DND-41 (cell line): ENCODE measurements at regions not wholly inside any gene's neighbourhood (a gene's known extent, or its start where the extent isn't known, plus 50 kb on each side); places are given as distances from the start of the nearest gene placed in this dataset.

Experiments used
- CTCF ChIP-seq: IDR thresholded peaks from 2 replicates; pipeline ENCODE4 v1.5.1; 2012; ENCODE audit warnings: borderline replicate concordance, low read length, moderate library complexity, mild to moderate bottlenecking; ENCODE audit not compliant: poor library complexity, severe bottlenecking; ENCODE audit errors: extremely low read depth
- EZH2 ChIP-seq: IDR thresholded peaks from 3 replicates; pipeline ENCODE4 v1.6.1; 2012; ENCODE audit warnings: borderline replicate concordance, low read depth, mild to moderate bottlenecking, moderate library complexity, low read length, inconsistent platforms; ENCODE audit not compliant: severe bottlenecking

DNA sequence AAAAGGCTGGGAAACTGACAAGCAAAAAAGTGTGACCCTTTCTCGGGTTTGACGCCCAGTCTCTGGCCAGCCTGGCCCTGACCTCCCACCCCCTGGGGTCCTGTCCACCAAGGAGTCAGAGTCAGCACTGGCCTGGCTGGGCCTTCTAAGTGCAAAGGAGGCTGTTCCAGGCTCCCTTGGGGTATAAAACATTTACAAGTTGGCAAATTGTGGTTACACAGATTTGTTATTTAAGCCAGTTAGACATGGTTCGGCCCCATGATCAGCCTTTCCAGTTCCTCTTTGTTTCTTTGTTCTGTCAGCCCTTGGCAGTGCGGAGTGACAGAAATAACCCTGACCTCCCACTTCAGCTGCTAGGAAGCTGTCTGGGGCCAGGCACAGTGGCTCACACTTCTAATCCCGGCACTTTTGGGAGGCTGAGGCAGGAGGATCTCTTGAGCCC is 161.6 kb upstream of the RAB4A start:
- TF ChIP-seq CTCF (no peak), EZH2 (no peak)
